GM18909 (cell line): ENCODE measurements at regions not wholly inside any gene's neighbourhood (a gene's known extent, or its start where the extent isn't known, plus 50 kb on each side); places are given as distances from the start of the nearest gene placed in this dataset.
"Not testable (repeated sequence)": the region's sequence is repeated elsewhere in the genome, so short reads cannot be mapped to it uniquely, and the experiment has no call there.

ENCODE experiments used
- ATAC-seq: cut with Tn5 transposase; IDR thresholded peaks from one replicate; pipeline ENCODE4 v1.9.1; 2021; ENCODE audit warnings: mild to moderate bottlenecking; ENCODE audit not compliant: unreplicated experiment, poor library complexity

- no peak for ATAC-seq
Observed at GRCh38 chrX:145393702-145394235, 146.5 kb downstream of the SPANXN1 start.

- ATAC-seq = no peak
Observed at GRCh38 chrX:145394344-145394743, 147.0 kb downstream of the SPANXN1 start.

- ATAC-seq = no peak
Observed at GRCh38 chrX:145396612-145397011, 149.3 kb downstream of the SPANXN1 start.

GRCh38 chrX:145405012-145405411, 157.7 kb downstream of the SPANXN1 start:
- ATAC-seq = peak; percentile 85

GRCh38 chrX:145410622-145411021, 163.3 kb downstream of the SPANXN1 start:
- no peak for ATAC-seq

GRCh38 chrX:145436211-145436610, 188.9 kb downstream of the SPANXN1 start:
- ATAC-seq = not testable (repeated sequence)

- no peak for ATAC-seq
Observed at GRCh38 chrX:145464650-145465049, 217.3 kb downstream of the SPANXN1 start.

GRCh38 chrX:145475725-145476124, 228.4 kb downstream of the SPANXN1 start:
- no peak for ATAC-seq

GRCh38 chrX:145484740-145485139, 237.4 kb downstream of the SPANXN1 start:
- no peak for ATAC-seq

- no peak for ATAC-seq
Observed at GRCh38 chrX:145502670-145503069, 255.4 kb downstream of the SPANXN1 start.

- no peak for ATAC-seq
Observed at GRCh38 chrX:145506214-145506613, 258.9 kb downstream of the SPANXN1 start.

- ATAC-seq = no peak
Observed at GRCh38 chrX:145524931-145525330, 277.6 kb downstream of the SPANXN1 start.

GRCh38 chrX:145532176-145532780, 285.0 kb downstream of the SPANXN1 start:
- no peak for ATAC-seq

- no peak for ATAC-seq
Observed at GRCh38 chrX:145533534-145533933, 284.1 kb upstream of the SLITRK2 start.

- no peak for ATAC-seq
Observed at GRCh38 chrX:145549496-145549895, 268.1 kb upstream of the SLITRK2 start.

GRCh38 chrX:145552643-145553042, 265.0 kb upstream of the SLITRK2 start:
- no peak for ATAC-seq

- no peak for ATAC-seq
Observed at GRCh38 chrX:145553702-145554101, 263.9 kb upstream of the SLITRK2 start.

- no peak for ATAC-seq
Observed at GRCh38 chrX:145563159-145563558, 254.5 kb upstream of the SLITRK2 start.

GRCh38 chrX:145609951-145610511, 207.6 kb upstream of the SLITRK2 start:
- no peak for ATAC-seq

- ATAC-seq = no peak
Observed at GRCh38 chrX:145613894-145614293, 203.7 kb upstream of the SLITRK2 start.

- no peak for ATAC-seq
Observed at GRCh38 chrX:145620666-145621065, 197.0 kb upstream of the SLITRK2 start.

- no peak for ATAC-seq
Observed at GRCh38 chrX:145623453-145623852, 194.2 kb upstream of the SLITRK2 start.
